Liver (tissue), 8 donors: ENCODE measurements at regions not wholly inside any gene's neighbourhood (a gene's known extent, or its start where the extent isn't known, plus 50 kb on each side); places are given as distances from the start of the nearest gene placed in this dataset.

Experiments used
- DNase-seq: peaks from one replicate; pipeline ENCODE4 v3.0.0-alpha.2; 2017; ENCODE audit warnings: low spot score
- H3K27ac ChIP-seq, 2 donors: one replicate each; pipeline ENCODE4 v1.7.0; 2013; ENCODE audit warnings: inconsistent platforms in 2 of 2, low read length in 2 of 2, control low read depth in 1 of 2, low read depth in 1 of 2, mild to moderate bottlenecking in 1 of 2
- H3K27me3 ChIP-seq, 4 donors: one replicate each; pipeline versions ENCODE4 v1.6.1 to v1.7.0; 2013; ENCODE audit warnings: low read length in 3 of 4, inconsistent platforms in 1 of 4, mild to moderate bottlenecking in 1 of 4, moderate library complexity in 1 of 4; ENCODE audit not compliant: control insufficient read depth in 4 of 4, insufficient read depth in 4 of 4
- H3K36me3 ChIP-seq, 4 donors: one replicate each; pipeline versions ENCODE4 v1.6.1 to v1.7.0; 2013; ENCODE audit warnings: low read length in 3 of 4, mild to moderate bottlenecking in 3 of 4, low read depth in 1 of 4, moderate library complexity in 1 of 4; ENCODE audit not compliant: control insufficient read depth in 4 of 4, insufficient read depth in 3 of 4
- H3K4me1 ChIP-seq, 4 donors: one replicate each; pipeline versions ENCODE4 v1.6.1 to v1.7.0; 2013; ENCODE audit warnings: low read length in 3 of 4, mild to moderate bottlenecking in 3 of 4, moderate library complexity in 1 of 4; ENCODE audit not compliant: control insufficient read depth in 4 of 4, insufficient read depth in 4 of 4
- H3K4me3 ChIP-seq, 3 donors: one replicate each; pipeline versions ENCODE4 v1.6.1 to v1.7.0; 2013; ENCODE audit warnings: low read length in 3 of 3, control low read depth in 1 of 3, low read depth in 1 of 3, mild to moderate bottlenecking in 1 of 3
- H3K9ac ChIP-seq, 2 donors: one replicate each; pipeline ENCODE4 v1.7.0; 2013; ENCODE audit warnings: low read length in 2 of 2, mild to moderate bottlenecking in 2 of 2, moderate library complexity in 2 of 2, control low read depth in 1 of 2, low read depth in 1 of 2
- H3K9me3 ChIP-seq, 4 donors: one replicate each; pipeline versions ENCODE4 v1.6.1 to v1.7.0; 2013; ENCODE audit warnings: low read length in 3 of 4; ENCODE audit not compliant: control insufficient read depth in 4 of 4
- ATF3 ChIP-seq: IDR thresholded peaks from 2 replicates; pipeline ENCODE4 v1.6.1; 2016; ENCODE audit warnings: antibody characterized with exemption
- CTCF ChIP-seq: fragments of 150-350 bp; IDR thresholded peaks from 2 replicates; pipeline ENCODE4 v1.5.1; 2017; ENCODE audit warnings: improper control_type of control experiment, low read depth, low read length; ENCODE audit not compliant: missing input control
- EGR1 ChIP-seq, 2 donors: IDR thresholded peaks; 2 replicates each; pipeline ENCODE4 v1.6.1; 2016 to 2018; ENCODE audit warnings: antibody characterized with exemption in 2 of 2, low read depth in 2 of 2
- FOXA1 ChIP-seq: IDR thresholded peaks from 2 replicates; pipeline ENCODE4 v1.6.1; 2016; ENCODE audit warnings: antibody characterized with exemption
- FOXA2 ChIP-seq: IDR thresholded peaks from 2 replicates; pipeline ENCODE4 v1.6.1; 2016; ENCODE audit warnings: antibody characterized with exemption
- GABPA ChIP-seq, 2 donors: IDR thresholded peaks in 1 of 2; conservative IDR thresholded peaks in 1 of 2; 2 replicates each; pipeline ENCODE4 v1.6.1; 2016; ENCODE audit warnings: antibody characterized with exemption in 2 of 2, mild to moderate bottlenecking in 1 of 2, moderate library complexity in 1 of 2
- HNF4A ChIP-seq, 2 donors: conservative IDR thresholded peaks; 2 replicates each; pipeline ENCODE4 v1.6.1; 2016; ENCODE audit warnings: antibody characterized with exemption in 2 of 2, mild to moderate bottlenecking in 2 of 2
- HNF4G ChIP-seq: IDR thresholded peaks from 2 replicates; pipeline ENCODE4 v1.6.1; 2016; ENCODE audit warnings: antibody characterized with exemption
- JUND ChIP-seq, 2 donors: IDR thresholded peaks; 2 replicates each; pipeline ENCODE4 v1.6.1; 2016; ENCODE audit warnings: antibody characterized with exemption in 2 of 2
- MAX ChIP-seq: IDR thresholded peaks from 2 replicates; pipeline ENCODE4 v1.6.1; 2016; ENCODE audit warnings: antibody characterized with exemption
- NR2F2 ChIP-seq: IDR thresholded peaks from 2 replicates; pipeline ENCODE4 v1.6.1; 2016; ENCODE audit warnings: antibody characterized with exemption
- RAD21 ChIP-seq, 2 donors: IDR thresholded peaks; 2 replicates each; pipeline ENCODE4 v1.6.1; 2016; ENCODE audit warnings: antibody characterized with exemption in 2 of 2, mild to moderate bottlenecking in 2 of 2
- REST ChIP-seq: IDR thresholded peaks from 2 replicates; pipeline ENCODE4 v1.6.1; 2016; ENCODE audit warnings: antibody characterized with exemption, mild to moderate bottlenecking
- RXRA ChIP-seq, 2 donors: IDR thresholded peaks; 2 replicates each; pipeline ENCODE4 v1.6.1; 2017 to 2018; ENCODE audit warnings: antibody characterized with exemption in 2 of 2, mild to moderate bottlenecking in 1 of 2
- SP1 ChIP-seq: IDR thresholded peaks from 2 replicates; pipeline ENCODE4 v1.6.1; 2018; ENCODE audit warnings: antibody characterized with exemption, mild to moderate bottlenecking
- TAF1 ChIP-seq: conservative IDR thresholded peaks from 2 replicates; pipeline ENCODE4 v1.6.1; 2016; ENCODE audit warnings: antibody characterized with exemption, mild to moderate bottlenecking
- YY1 ChIP-seq: IDR thresholded peaks from 2 replicates; pipeline ENCODE4 v1.6.1; 2016; ENCODE audit warnings: antibody characterized with exemption, mild to moderate bottlenecking
- ZBTB33 ChIP-seq: IDR thresholded peaks from 2 replicates; pipeline ENCODE4 v1.6.1; 2016; ENCODE audit warnings: antibody characterized with exemption
- WGBS: extraction: QIAGEN DNeasy Blood & Tissue Kit; methylation state at CpG from one replicate; pipeline ENCODE4 v1.1.7; 2013; 5-methylcytosine and 5-hydroxymethylcytosine counted together
- donor health status: healthy.
- donor health status: healthy.
- donor health status: healthy.
- donor health status: healthy.
- donor health status: healthy.

GRCh38 chr11:44402466-44403075 is 92.6 kb upstream of the ALX4 start:
- Histone ChIP-seq H3K27ac (no peak overlapping the region), H3K36me3 (no peaks in the 10 kb centered on the region), H3K4me3 (no peak overlapping the region), H3K9me3 (no peaks in the 10 kb centered on the region), H3K9ac (no peak overlapping the region), H3K4me1 (peaks cover 0 to 22% (median 10%) of the 10 kb centered on the region in 4 donors), H3K27me3 (no peaks in the 10 kb centered on the region)
- TF ChIP-seq YY1 = no peak
- no peak for TF ChIP-seq HNF4G
- no peak for TF ChIP-seq TAF1
- TF ChIP-seq NR2F2 = no peak
- TF ChIP-seq GABPA (IDR thresholded peaks at IDR 0.05 in 1 of 2, conservative IDR thresholded peaks at IDR 0.05 in 1 of 2) = no peak
- TF ChIP-seq SP1 = no peak
- no peak for TF ChIP-seq EGR1 (IDR thresholded peaks at IDR 0.05; ENCODE audit: low read depth in 2 of 2)
- no peak for TF ChIP-seq MAX
- no peak for TF ChIP-seq HNF4A (conservative IDR thresholded peaks at IDR 0.05)
- no peak for TF ChIP-seq ATF3
- TF ChIP-seq CTCF = no peak
- TF ChIP-seq JUND (IDR thresholded peaks at IDR 0.05) = no peak
- no peak for TF ChIP-seq FOXA2
- TF ChIP-seq ZBTB33 = no peak
- no peak for TF ChIP-seq FOXA1
- no peak for TF ChIP-seq RAD21 (IDR thresholded peaks at IDR 0.05)
- no peak for TF ChIP-seq REST
- TF ChIP-seq RXRA (IDR thresholded peaks at IDR 0.05) = no peak
- 85% methylated on average over 12 of the region's 12 CpGs for WGBS
- DNase-seq = no peak
